ENCODE measurements at regions not wholly inside any gene's neighbourhood (a gene's known extent, or its start where the extent isn't known, plus 50 kb on each side); places are given as distances from the start of the nearest gene placed in this dataset.

- no peaks in the 10 kb centered on the region for H3K4me1 ChIP-seq (ENCODE audit: control insufficient read depth, insufficient read depth, low read length)
- no peak for ATAC-seq (ENCODE audit: low read depth)
- in situ Hi-C loops (cut with MboI; ENCODE audit: low sequenced_read_pairs), result no loop called here
- no peak overlapping the region for H2BK15ac ChIP-seq (ENCODE audit: low read depth, low read length)
- CTCF ChIA-PET, result no interaction called here
- H3K4me2 ChIP-seq (ENCODE audit: low read depth, low read length), result no peak overlapping the region
- intact Hi-C loops (cut with micrococcal nuclease), result no loop called here
- H4K5ac ChIP-seq (ENCODE audit: low read depth, low read length), result no peak overlapping the region
- no peak overlapping the region for H2AK9ac ChIP-seq (replicated peaks; ENCODE audit: low read depth, low read length, poor library complexity)
- H3K23ac ChIP-seq (ENCODE audit: low read depth, low read length), result no peak overlapping the region
- TF ChIP-seq, protein P1, sequence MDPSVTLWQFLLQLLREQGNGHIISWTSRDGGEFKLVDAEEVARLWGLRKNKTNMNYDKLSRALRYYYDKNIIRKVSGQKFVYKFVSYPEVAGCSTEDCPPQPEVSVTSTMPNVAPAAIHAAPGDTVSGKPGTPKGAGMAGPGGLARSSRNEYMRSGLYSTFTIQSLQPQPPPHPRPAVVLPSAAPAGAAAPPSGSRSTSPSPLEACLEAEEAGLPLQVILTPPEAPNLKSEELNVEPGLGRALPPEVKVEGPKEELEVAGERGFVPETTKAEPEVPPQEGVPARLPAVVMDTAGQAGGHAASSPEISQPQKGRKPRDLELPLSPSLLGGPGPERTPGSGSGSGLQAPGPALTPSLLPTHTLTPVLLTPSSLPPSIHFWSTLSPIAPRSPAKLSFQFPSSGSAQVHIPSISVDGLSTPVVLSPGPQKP (IDR thresholded peaks at IDR 0.05; ENCODE audit: borderline replicate concordance, low read depth, low read length), result no peak
- no peak for TF ChIP-seq MAZ (IDR thresholded peaks at IDR 0.05; ENCODE audit: borderline replicate concordance, low read depth, low read length)
- no peak for TF ChIP-seq RAD21 (IDR thresholded peaks at IDR 0.05; ENCODE audit: low read length)
- TF ChIP-seq RFX5 (IDR thresholded peaks at IDR 0.05; ENCODE audit: low read depth, low read length), result no peak
- no peak for TF ChIP-seq MAFK (IDR thresholded peaks at IDR 0.05; ENCODE audit: low read depth, low read length)
- TF ChIP-seq CEBPB (IDR thresholded peaks at IDR 0.05; ENCODE audit: low read depth, low read length), result no peak
- TF ChIP-seq FOS (IDR thresholded peaks at IDR 0.05; ENCODE audit: low read depth, low read length), result no peak
- TF ChIP-seq SMC3 (IDR thresholded peaks at IDR 0.05; ENCODE audit: low read depth, low read length), result no peak
- no peak for TF ChIP-seq RCOR1 (IDR thresholded peaks at IDR 0.05; ENCODE audit: insufficient replicate concordance, low read length)
- no peak for TF ChIP-seq BHLHE40 (IDR thresholded peaks at IDR 0.05; ENCODE audit: low read depth, low read length)
- TF ChIP-seq POLR2A (IDR thresholded peaks at IDR 0.05; ENCODE audit: low read depth, low read length), result no peak
- TF ChIP-seq NFE2L2 (IDR thresholded peaks at IDR 0.05; ENCODE audit: low read depth, low read length), result no peak
- no peak for TF ChIP-seq CHD1 (IDR thresholded peaks at IDR 0.05; ENCODE audit: low read depth, low read length)
- TF ChIP-seq, protein P2, sequence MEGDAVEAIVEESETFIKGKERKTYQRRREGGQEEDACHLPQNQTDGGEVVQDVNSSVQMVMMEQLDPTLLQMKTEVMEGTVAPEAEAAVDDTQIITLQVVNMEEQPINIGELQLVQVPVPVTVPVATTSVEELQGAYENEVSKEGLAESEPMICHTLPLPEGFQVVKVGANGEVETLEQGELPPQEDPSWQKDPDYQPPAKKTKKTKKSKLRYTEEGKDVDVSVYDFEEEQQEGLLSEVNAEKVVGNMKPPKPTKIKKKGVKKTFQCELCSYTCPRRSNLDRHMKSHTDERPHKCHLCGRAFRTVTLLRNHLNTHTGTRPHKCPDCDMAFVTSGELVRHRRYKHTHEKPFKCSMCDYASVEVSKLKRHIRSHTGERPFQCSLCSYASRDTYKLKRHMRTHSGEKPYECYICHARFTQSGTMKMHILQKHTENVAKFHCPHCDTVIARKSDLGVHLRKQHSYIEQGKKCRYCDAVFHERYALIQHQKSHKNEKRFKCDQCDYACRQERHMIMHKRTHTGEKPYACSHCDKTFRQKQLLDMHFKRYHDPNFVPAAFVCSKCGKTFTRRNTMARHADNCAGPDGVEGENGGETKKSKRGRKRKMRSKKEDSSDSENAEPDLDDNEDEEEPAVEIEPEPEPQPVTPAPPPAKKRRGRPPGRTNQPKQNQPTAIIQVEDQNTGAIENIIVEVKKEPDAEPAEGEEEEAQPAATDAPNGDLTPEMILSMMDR (conservative IDR thresholded peaks at IDR 0.05; ENCODE audit: low read depth, low read length), result no peak
- TF ChIP-seq MXI1 (IDR thresholded peaks at IDR 0.05; ENCODE audit: borderline replicate concordance, low read depth, low read length), result no peak
- TF ChIP-seq, protein P3, sequence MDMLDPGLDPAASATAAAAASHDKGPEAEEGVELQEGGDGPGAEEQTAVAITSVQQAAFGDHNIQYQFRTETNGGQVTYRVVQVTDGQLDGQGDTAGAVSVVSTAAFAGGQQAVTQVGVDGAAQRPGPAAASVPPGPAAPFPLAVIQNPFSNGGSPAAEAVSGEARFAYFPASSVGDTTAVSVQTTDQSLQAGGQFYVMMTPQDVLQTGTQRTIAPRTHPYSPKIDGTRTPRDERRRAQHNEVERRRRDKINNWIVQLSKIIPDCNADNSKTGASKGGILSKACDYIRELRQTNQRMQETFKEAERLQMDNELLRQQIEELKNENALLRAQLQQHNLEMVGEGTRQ (IDR thresholded peaks at IDR 0.05; ENCODE audit: low read depth, low read length), result no peak
- no TSS peak for BruUV-seq (replicated peaks)
- H3K56ac ChIP-seq (ENCODE audit: extremely low read depth, insufficient read depth, low read length), result no peak overlapping the region
- H3K18ac ChIP-seq (ENCODE audit: low read depth, low read length), result no peak overlapping the region
- H4K91ac ChIP-seq (ENCODE audit: insufficient read depth, low read depth, low read length), result no peak overlapping the region
- no peak overlapping the region for H2BK20ac ChIP-seq (ENCODE audit: low read depth, low read length)
- H3K79me1 ChIP-seq (ENCODE audit: low read depth in 1 of 2, low read length in 2 of 2), result no peaks in the 10 kb centered on the region
- no peak overlapping the region for H3K4ac ChIP-seq (ENCODE audit: low read depth, low read length)
- WGBS, 2 experiments (ENCODE audit: extremely low coverage in 2 of 2, insufficient read length in 1 of 2), result no CpG with 5 or more reads among the region's 1 CpG
- no peaks in the 10 kb centered on the region for H3K9me1 ChIP-seq (ENCODE audit: insufficient read depth, low read length)
- H4K20me1 ChIP-seq (ENCODE audit: insufficient read depth, low read length), result no peaks in the 10 kb centered on the region
- no peak for DNase-seq
- no peak overlapping the region for H3K4me3 ChIP-seq (ENCODE audit: insufficient read depth, low read depth, low read length)
- H2AK5ac ChIP-seq (ENCODE audit: low read depth, low read length), result no peak overlapping the region
- dilution Hi-C loops (cut with HindIII; ENCODE audit: low sequenced_read_pairs, unreplicated experiment), result no loop called here
- no peak overlapping the region for H2BK5ac ChIP-seq (ENCODE audit: low read depth, low read length, poor library complexity, severe bottlenecking)
- peaks cover 2% of the 10 kb centered on the region for H3K27me3 ChIP-seq (ENCODE audit: control insufficient read depth, insufficient read depth, low read length)
- peaks cover 6% of the 10 kb centered on the region; the same call in 1 of the 2 replicates for H3K9me3 ChIP-seq (ENCODE audit: control insufficient read depth, insufficient read depth, low read length)
- no peak overlapping the region for H3K9ac ChIP-seq (ENCODE audit: low read depth, low read length)
- no peak overlapping the region for H4K8ac ChIP-seq (ENCODE audit: low read depth in 2 of 2, low read length in 2 of 2)
- POLR2A ChIA-PET (ENCODE audit: unreplicated experiment), result no interaction called here
- H2BK120ac ChIP-seq (ENCODE audit: low read depth, low read length), result no peak overlapping the region
- no peak overlapping the region for H2AFZ ChIP-seq (replicated peaks; ENCODE audit: low read length, poor library complexity)
- H3K36me3 ChIP-seq (ENCODE audit: control insufficient read depth, insufficient read depth, low read length), result no peaks in the 10 kb centered on the region
- H3K14ac ChIP-seq (replicated peaks; ENCODE audit: low read depth, low read length), result no peak overlapping the region
- H3K27ac ChIP-seq (ENCODE audit: insufficient read depth, low read length), result no peak overlapping the region
Observed at GRCh38 chr2:62375113-62375420, 130.9 kb downstream of the TMEM17 start.

All from IMR-90 (cell line).